ENCODE measurements at regions not wholly inside any gene's neighbourhood (a gene's known extent, or its start where the extent isn't known, plus 50 kb on each side); places are given as distances from the start of the nearest gene placed in this dataset.

DNA sequence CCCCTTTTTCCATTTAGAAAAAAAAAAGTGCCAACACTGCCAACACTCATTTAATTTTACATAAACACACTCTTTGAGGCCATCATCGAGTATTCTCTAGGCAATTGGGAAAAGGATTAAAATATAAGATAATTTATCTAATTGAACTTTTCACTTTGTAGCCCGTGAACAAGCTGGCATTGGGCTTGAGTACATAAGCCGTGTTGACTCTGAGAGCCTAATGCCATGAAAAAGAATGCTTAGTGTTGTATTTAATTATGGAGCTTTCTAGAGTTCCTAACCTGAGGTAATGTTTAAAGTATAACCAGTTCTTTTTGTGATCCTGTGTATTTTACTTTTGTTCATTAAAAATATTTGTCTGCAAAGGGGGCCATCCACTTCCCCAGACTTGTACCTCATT, 193.8 kb downstream of the LYPLAL1 start:
- TF ChIP-seq, protein P1, sequence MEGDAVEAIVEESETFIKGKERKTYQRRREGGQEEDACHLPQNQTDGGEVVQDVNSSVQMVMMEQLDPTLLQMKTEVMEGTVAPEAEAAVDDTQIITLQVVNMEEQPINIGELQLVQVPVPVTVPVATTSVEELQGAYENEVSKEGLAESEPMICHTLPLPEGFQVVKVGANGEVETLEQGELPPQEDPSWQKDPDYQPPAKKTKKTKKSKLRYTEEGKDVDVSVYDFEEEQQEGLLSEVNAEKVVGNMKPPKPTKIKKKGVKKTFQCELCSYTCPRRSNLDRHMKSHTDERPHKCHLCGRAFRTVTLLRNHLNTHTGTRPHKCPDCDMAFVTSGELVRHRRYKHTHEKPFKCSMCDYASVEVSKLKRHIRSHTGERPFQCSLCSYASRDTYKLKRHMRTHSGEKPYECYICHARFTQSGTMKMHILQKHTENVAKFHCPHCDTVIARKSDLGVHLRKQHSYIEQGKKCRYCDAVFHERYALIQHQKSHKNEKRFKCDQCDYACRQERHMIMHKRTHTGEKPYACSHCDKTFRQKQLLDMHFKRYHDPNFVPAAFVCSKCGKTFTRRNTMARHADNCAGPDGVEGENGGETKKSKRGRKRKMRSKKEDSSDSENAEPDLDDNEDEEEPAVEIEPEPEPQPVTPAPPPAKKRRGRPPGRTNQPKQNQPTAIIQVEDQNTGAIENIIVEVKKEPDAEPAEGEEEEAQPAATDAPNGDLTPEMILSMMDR (conservative IDR thresholded peaks at IDR 0.05; ENCODE audit: low read depth, low read length): no peak
- DNase-seq (ENCODE audit: low read depth): no peak
- no peak overlapping the region for H3K4me3 ChIP-seq (ENCODE audit: low read depth, low read length)

DNA sequence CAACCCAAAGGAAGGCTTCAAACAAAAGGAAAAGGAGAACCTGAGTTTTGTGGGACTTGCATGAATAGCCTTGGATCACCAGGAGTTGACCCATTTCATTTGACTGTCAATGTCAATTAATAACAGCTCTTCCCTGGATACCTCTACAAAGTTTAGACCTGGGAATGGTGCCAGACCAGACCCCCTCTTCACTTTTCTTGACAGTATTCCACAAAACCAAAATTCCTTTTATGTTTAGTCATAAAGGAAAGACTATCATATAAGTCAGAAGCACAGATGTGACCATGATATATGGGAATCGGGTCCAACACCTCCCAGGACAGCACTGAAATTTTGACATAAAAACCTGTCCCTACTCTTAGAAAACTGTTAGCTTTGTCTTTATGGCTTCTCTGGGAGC, 191.8 kb downstream of the LYPLAL1 start:
- TF ChIP-seq, protein P1 (conservative IDR thresholded peaks at IDR 0.05; ENCODE audit: low read depth, low read length): no peak
- no peak overlapping the region for H3K4me3 ChIP-seq (ENCODE audit: low read depth, low read length)
- DNase-seq (ENCODE audit: low read depth): no peak

DNA sequence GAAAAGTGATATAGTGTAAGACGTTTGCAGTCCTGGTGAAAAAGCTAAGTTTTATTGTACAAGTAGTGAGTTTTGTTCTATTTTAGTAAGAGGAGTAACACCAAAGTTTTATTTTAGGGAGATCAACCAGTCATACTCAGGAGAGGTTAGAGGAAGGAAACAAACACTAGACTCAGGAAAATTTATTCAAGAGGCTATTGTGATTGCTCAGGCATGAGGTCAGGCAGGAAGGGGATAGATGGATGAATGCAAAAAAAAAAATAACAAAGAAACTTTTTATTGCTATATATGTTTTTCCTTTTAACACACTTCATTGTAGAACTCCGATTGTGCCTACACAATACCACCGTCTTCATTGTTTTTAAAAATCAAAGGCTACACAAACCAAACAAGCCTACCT, 189.0 kb downstream of the LYPLAL1 start:
- no peak overlapping the region for H3K4me3 ChIP-seq (ENCODE audit: low read depth, low read length)
- TF ChIP-seq, protein P1 (conservative IDR thresholded peaks at IDR 0.05; ENCODE audit: low read depth, low read length): no peak
- DNase-seq (ENCODE audit: low read depth): no peak

DNA sequence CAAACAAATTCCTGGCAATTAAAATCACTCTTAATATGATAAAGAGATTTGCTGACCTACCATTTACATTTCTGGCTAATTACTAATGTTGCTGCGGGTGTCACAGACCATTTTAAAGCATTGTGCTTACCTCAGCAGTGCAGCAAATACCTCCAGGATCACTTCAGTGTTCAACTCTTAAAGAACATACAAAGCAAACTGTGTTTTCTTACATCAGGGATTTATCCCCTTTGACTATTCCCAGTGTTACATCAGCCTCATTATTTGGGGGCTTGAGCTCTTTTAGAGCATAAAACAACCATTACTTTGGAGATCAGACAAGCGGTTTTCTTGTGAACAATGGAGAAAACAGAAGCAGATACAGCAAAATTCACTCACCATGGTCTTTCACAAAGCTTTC, 185.4 kb downstream of the LYPLAL1 start:
- TF ChIP-seq, protein P1 (conservative IDR thresholded peaks at IDR 0.05; ENCODE audit: low read depth, low read length): no peak
- DNase-seq (ENCODE audit: low read depth): no peak
- H3K4me3 ChIP-seq (ENCODE audit: low read depth, low read length): no peak overlapping the region

DNA sequence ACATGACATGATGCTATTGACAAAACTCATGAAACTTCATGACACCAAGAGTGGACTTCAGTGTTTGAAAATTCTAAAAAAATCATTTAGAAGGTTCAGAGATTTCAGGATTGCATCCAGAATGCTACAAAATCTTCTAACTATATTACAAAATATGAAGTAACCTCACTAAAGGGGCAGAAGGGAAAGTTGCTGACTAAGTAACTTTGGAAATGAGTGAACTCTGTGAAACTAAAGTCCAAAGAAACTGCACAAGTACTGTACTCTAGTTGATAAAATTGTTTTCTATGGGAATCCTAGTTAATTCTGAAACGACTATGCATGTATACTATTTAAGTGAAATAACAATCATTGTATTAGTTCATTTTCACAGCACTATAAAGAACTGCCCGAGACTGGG, 184.4 kb downstream of the LYPLAL1 start:
- no peak for DNase-seq (ENCODE audit: low read depth)
- no peak overlapping the region for H3K4me3 ChIP-seq (ENCODE audit: low read depth, low read length)
- TF ChIP-seq, protein P1 (conservative IDR thresholded peaks at IDR 0.05; ENCODE audit: low read depth, low read length): no peak

DNA sequence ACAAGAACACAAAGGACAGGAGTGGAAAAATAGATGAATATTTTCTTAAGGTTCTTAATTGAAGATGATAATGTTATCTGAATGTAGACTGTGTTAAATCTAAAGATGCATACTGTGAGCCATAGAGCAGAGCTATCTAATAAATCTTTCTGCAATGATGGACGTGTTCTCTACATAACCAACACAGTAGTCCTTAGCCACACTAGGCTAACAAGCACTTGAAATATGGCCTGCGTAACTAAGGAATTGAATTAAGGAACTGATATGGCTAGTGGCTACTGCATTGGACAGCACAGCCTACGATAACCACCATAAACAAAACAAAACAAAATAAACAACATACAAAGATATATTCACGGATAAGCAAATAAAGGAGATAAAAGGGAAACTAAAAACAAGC, 181.3 kb downstream of the LYPLAL1 start:
- no peak for DNase-seq (ENCODE audit: low read depth)
- TF ChIP-seq, protein P1 (conservative IDR thresholded peaks at IDR 0.05; ENCODE audit: low read depth, low read length): no peak
- no peak overlapping the region for H3K4me3 ChIP-seq (ENCODE audit: low read depth, low read length)

DNA sequence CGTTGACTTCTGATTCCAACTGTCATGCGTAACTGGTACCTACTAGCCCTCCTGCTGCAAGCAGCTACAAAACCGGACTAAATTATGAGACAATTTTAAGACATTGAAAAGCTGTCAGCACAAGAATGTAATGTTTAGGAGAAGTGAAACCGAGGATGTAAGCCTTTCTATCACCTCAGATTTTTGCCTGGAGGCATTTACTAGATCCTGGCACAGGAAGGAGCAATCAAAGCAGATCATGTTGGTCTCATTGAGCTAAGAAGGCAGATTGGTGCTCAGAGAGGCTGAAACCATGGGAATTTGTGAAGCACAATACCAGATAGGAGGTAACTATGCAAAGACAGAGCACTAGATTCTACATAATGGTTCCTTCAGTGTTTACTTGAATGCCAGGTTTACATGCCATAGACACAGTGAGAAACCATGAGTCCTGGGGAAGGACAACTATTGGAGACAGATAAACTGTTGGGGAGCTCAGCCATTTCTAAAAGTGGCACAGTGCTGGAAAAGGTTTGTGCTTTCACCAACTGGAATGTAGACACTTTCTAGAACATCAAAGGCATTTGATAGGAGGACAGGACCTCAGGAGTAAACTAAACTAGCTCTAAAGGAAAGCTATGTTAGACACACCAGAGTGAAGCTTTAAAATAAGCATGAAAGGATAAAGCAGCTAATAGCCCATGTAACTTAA, 179.4 kb downstream of the LYPLAL1 start:
- no peak for DNase-seq (ENCODE audit: low read depth)
- TF ChIP-seq, protein P1 (conservative IDR thresholded peaks at IDR 0.05; ENCODE audit: low read depth, low read length): no peak
- no peak overlapping the region for H3K4me3 ChIP-seq (ENCODE audit: low read depth, low read length)

Data from choroid plexus epithelial cell (primary cell).